Loucy (cell line): ENCODE measurements at regions not wholly inside any gene's neighbourhood (a gene's known extent, or its start where the extent isn't known, plus 50 kb on each side); places are given as distances from the start of the nearest gene placed in this dataset.

Source experiments
- H2AFZ ChIP-seq: fragments of 200-600 bp; sonication (generic); 2 replicates; pipeline ENCODE4 v1.6.0; 2016; ENCODE audit warnings: antibody characterized with exemption, mild to moderate bottlenecking, low read length, moderate library complexity
- H3F3A ChIP-seq: fragments of 200-600 bp; 2 replicates; pipeline ENCODE4 v1.6.0; 2016; ENCODE audit warnings: antibody characterized with exemption, low read depth, mild to moderate bottlenecking
- H3K27me3 ChIP-seq: fragments of 200-600 bp; sonication (generic); 2 replicates; pipeline ENCODE4 v1.6.1; 2014; ENCODE audit warnings: low read length, mild to moderate bottlenecking; ENCODE audit not compliant: insufficient read depth, poor library complexity, severe bottlenecking
- H3K36me3 ChIP-seq: fragments of 200-600 bp; sonication (generic); 2 replicates; pipeline ENCODE4 v1.6.1; 2016; ENCODE audit warnings: low read length; ENCODE audit not compliant: insufficient read depth
- H3K4me1 ChIP-seq: fragments of 200-600 bp; sonication (generic); 2 replicates; pipeline ENCODE4 v1.5.1; 2014; ENCODE audit warnings: low read length, mild to moderate bottlenecking; ENCODE audit not compliant: insufficient read depth, poor library complexity, severe bottlenecking
- H3K4me2 ChIP-seq: fragments of 200-600 bp; sonication (generic); 2 replicates; pipeline ENCODE4 v1.6.0; 2014; ENCODE audit warnings: antibody characterized with exemption, low read length, low read depth, mild to moderate bottlenecking; ENCODE audit not compliant: poor library complexity, severe bottlenecking
- H3K4me3 ChIP-seq: fragments of 200-600 bp; sonication (generic); 2 replicates; pipeline ENCODE4 v1.5.1; 2014; ENCODE audit warnings: low read length, mild to moderate bottlenecking, mixed read lengths; ENCODE audit not compliant: poor library complexity, severe bottlenecking
- H3K79me2 ChIP-seq: fragments of 200-600 bp; sonication (generic); 2 replicates; pipeline ENCODE4 v1.6.1; 2014; ENCODE audit warnings: low read length; ENCODE audit not compliant: insufficient read depth
- H3K9ac ChIP-seq: fragments of 200-600 bp; sonication (generic); 2 replicates; pipeline ENCODE4 v1.6.0; 2014; ENCODE audit warnings: mild to moderate bottlenecking, low read depth, low read length, moderate library complexity; ENCODE audit not compliant: poor library complexity, severe bottlenecking
- H3K9me2 ChIP-seq: fragments of 200-600 bp; sonication (generic); replicated peaks from 2 replicates; pipeline ENCODE4 v1.6.1; 2016; ENCODE audit warnings: low read depth, low read length, mixed read lengths
- H3K9me3 ChIP-seq: fragments of 200-600 bp; sonication (generic); 2 replicates; pipeline ENCODE4 v1.6.1; 2014; ENCODE audit warnings: mild to moderate bottlenecking, antibody characterized with exemption, low read length, low read depth; ENCODE audit not compliant: insufficient read depth
- H4K20me1 ChIP-seq: fragments of 200-600 bp; sonication (generic); 2 replicates; pipeline ENCODE4 v1.6.0; 2014; ENCODE audit warnings: antibody characterized with exemption, low read length, mild to moderate bottlenecking; ENCODE audit not compliant: insufficient read depth, poor library complexity, severe bottlenecking
- EZH2phosphoT487 ChIP-seq: fragments of 200-600 bp; IDR thresholded peaks from 2 replicates; pipeline ENCODE4 v1.6.1; 2018; ENCODE audit warnings: antibody characterized with exemption, mild to moderate bottlenecking, moderate library complexity, borderline replicate concordance
- TF ChIP-seq, protein P1 (sequence below): fragments of 200-600 bp; sonication (generic); conservative IDR thresholded peaks from 2 replicates; pipeline ENCODE4 v1.5.1; 2014; ENCODE audit warnings: mild to moderate bottlenecking, antibody characterized with exemption, low read length

DNA sequence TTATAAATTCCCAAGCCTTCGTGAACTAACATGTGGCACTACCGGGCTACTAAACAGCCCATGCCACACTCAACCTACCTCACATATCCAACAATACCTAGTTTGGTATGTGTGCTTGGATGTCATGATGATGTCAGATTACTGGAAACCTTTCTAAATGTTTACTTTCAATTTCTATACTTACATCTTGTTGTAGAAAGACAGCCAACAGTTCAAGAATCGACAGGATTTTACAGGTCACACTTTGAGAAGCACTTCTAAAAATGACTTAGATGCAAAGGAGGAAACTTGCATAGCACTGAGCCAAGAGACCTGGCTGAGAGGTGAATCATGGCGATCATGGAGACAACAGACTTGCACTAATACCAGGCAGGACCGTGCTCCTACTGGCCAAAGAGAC, 209.9 kb downstream of the COL4A1 start:
- TF ChIP-seq, protein P1, sequence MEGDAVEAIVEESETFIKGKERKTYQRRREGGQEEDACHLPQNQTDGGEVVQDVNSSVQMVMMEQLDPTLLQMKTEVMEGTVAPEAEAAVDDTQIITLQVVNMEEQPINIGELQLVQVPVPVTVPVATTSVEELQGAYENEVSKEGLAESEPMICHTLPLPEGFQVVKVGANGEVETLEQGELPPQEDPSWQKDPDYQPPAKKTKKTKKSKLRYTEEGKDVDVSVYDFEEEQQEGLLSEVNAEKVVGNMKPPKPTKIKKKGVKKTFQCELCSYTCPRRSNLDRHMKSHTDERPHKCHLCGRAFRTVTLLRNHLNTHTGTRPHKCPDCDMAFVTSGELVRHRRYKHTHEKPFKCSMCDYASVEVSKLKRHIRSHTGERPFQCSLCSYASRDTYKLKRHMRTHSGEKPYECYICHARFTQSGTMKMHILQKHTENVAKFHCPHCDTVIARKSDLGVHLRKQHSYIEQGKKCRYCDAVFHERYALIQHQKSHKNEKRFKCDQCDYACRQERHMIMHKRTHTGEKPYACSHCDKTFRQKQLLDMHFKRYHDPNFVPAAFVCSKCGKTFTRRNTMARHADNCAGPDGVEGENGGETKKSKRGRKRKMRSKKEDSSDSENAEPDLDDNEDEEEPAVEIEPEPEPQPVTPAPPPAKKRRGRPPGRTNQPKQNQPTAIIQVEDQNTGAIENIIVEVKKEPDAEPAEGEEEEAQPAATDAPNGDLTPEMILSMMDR, result no peak
- no peak for TF ChIP-seq EZH2phosphoT487
- no peaks in the 10 kb centered on the region for H3K9me2 ChIP-seq
- no peaks in the 10 kb centered on the region for H3F3A ChIP-seq
- no peak overlapping the region for H3K9ac ChIP-seq
- H3K79me2 ChIP-seq, result no peaks in the 10 kb centered on the region
- no peak overlapping the region for H3K4me3 ChIP-seq
- peaks cover 5% of the 10 kb centered on the region; the same call in 1 of the 2 replicates for H3K9me3 ChIP-seq
- H4K20me1 ChIP-seq, result no peaks in the 10 kb centered on the region
- no peak overlapping the region for H3K4me2 ChIP-seq
- H3K36me3 ChIP-seq, result no peaks in the 10 kb centered on the region
- no peaks in the 10 kb centered on the region for H3K4me1 ChIP-seq
- no peak overlapping the region for H2AFZ ChIP-seq
- H3K27me3 ChIP-seq, result no peaks in the 10 kb centered on the region

DNA sequence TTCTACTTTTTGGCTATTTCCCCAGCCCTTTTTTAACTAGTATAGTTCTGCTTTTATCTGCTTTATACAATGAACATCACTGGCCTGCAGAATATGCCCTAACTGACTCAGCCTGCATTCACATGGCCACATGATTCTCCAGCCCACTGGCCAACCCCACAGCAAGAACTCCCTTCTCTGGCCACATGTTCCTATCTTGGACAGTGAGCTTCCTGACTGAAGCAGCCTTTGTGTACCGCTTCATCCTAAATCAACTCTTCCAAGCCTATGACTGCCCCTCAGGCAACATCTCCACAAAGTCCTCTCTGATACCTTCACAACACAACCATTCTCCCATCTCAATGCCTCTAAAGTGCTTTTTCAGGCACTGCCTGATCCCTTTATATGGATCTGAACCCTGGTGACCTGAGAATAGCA, 214.1 kb downstream of the COL4A1 start:
- no peak overlapping the region for H3K4me3 ChIP-seq
- H3K9me3 ChIP-seq, result no peaks in the 10 kb centered on the region
- H4K20me1 ChIP-seq, result no peaks in the 10 kb centered on the region
- no peak overlapping the region for H3K4me2 ChIP-seq
- H3K36me3 ChIP-seq, result no peaks in the 10 kb centered on the region
- H3K79me2 ChIP-seq, result no peaks in the 10 kb centered on the region
- no peaks in the 10 kb centered on the region for H3K27me3 ChIP-seq
- no peaks in the 10 kb centered on the region for H3K9me2 ChIP-seq
- no peak overlapping the region for H3K9ac ChIP-seq
- no peak overlapping the region for H2AFZ ChIP-seq
- no peaks in the 10 kb centered on the region for H3K4me1 ChIP-seq
- H3F3A ChIP-seq, result no peaks in the 10 kb centered on the region
- TF ChIP-seq EZH2phosphoT487, result no peak
- TF ChIP-seq, protein P1, result no peak

DNA sequence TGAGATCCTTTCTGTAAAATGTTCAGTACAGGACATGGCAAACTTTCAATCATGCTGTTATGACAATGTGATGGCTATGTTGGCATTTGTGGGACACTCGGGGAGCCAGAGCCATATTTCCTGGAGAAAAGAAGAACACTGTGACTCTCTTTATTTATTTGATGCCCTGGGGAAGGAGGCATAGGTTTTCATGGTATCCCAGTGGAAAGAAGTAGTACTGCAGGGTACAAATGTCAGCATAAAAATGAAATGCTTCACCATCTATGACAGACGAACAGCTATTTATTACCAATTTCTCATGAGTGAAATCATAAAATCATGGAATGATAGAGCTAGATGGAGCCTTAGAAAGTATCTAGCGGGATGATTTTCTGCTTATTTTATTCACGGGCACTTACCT, 217.1 kb downstream of the COL4A1 start:
- Histone ChIP-seq H3K9ac (no peak overlapping the region), H3K27me3 (no peaks in the 10 kb centered on the region), H3K4me2 (no peak overlapping the region), H3F3A (no peaks in the 10 kb centered on the region), H3K4me1 (no peaks in the 10 kb centered on the region), H3K79me2 (no peaks in the 10 kb centered on the region), H3K9me2 (no peaks in the 10 kb centered on the region), H3K4me3 (no peak overlapping the region), H4K20me1 (no peaks in the 10 kb centered on the region), H3K9me3 (no peaks in the 10 kb centered on the region), H2AFZ (no peak overlapping the region), H3K36me3 (no peaks in the 10 kb centered on the region)
- TF ChIP-seq, protein P1, result peak; percentile 39
- no peak for TF ChIP-seq EZH2phosphoT487
